ENCODE measurements at regions not wholly inside any gene's neighbourhood (a gene's known extent, or its start where the extent isn't known, plus 50 kb on each side); places are given as distances from the start of the nearest gene placed in this dataset.

DNA sequence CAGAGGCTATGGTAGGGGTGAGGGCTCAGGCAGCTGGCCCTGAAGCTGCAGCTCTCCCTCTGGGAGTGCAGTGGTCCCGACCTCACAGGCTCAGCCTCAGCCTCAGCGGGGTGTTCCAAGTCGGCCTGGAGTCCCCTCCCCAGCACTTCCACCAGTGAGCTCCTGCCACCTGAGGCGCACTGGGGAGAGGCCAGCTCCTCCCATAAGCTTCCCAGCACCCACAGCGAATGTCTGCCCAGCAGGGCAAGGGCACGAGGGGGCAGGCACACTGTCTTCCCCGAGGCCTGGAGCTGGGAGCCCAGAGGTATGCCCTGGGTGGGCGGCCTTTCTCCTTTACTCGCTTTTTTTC, 53.2 kb upstream of the SLCO4A1 start:
- no peaks in the 10 kb centered on the region for H3K4me1 Mint-ChIP-seq (ENCODE audit: low read depth)
- peaks cover 16% of the 10 kb centered on the region for H3K27me3 Mint-ChIP-seq
- H3K36me3 Mint-ChIP-seq (ENCODE audit: low read depth) = no peaks in the 10 kb centered on the region
- no peak overlapping the region for H3K27ac Mint-ChIP-seq
- H3K9me3 Mint-ChIP-seq = no peaks in the 10 kb centered on the region
- H3K4me3 Mint-ChIP-seq = no peak overlapping the region

- Mint-ChIP-seq H3K4me3 (no peak overlapping the region), H3K27me3 (peaks cover 14% of the 10 kb centered on the region)
Observed at GRCh38 chr20:62589720-62590119, 52.6 kb upstream of the SLCO4A1 start.

DNA sequence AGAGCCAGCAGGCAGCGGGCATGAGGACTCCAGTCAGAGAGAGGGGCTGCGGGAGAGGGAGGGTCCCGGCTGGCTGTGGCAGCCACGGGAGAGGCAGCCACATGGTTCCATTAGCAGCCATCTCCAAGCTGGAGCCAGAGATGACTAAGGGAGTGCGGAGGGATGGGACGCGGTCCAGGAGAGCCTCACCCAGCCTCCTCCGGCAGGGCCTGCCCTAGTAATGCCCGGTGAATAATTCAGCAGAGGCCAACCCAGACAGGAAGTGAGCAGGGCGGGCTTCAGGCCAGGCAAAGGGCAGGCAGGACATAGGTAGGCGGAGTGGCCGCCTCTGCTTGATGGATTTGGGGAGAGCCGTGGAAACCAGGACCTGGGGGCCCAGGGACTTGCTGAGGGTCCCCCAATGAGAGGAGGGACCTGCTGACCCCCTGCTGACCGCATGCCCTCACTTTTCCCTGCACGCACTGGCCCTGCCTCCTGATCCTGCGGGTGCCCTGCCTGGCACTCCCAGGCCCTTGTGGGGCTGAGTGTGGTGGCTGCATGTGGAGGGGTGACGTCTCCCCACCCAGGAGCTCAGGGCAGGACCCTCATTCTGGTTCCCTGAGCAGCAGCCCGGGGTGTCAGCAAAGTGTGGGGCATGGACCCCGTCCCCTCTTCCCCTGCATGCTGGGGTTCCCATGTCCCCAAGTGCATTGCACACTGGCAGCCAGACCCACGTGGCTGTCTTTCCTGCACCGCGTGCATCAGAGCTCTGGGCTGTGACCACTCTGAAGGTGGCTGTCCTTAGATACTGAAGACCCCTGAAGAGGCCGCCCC, 51.8 kb upstream of the SLCO4A1 start:
- Mint-ChIP-seq H3K4me3 (no peak overlapping the region), H3K27me3 (peaks cover 16% of the 10 kb centered on the region), H3K4me1 (ENCODE audit: low read depth) (peaks cover 2% of the 10 kb centered on the region), H3K36me3 (ENCODE audit: low read depth) (no peaks in the 10 kb centered on the region), H3K9me3 (no peaks in the 10 kb centered on the region), H3K27ac (no peak overlapping the region)

More at GRCh38 chr20:62589720-62590119, 52.6 kb upstream of the SLCO4A1 start:
- Mint-ChIP-seq H3K4me1 (ENCODE audit: low read depth) (no peaks in the 10 kb centered on the region), H3K36me3 (ENCODE audit: low read depth) (no peaks in the 10 kb centered on the region), H3K9me3 (no peaks in the 10 kb centered on the region), H3K27ac (no peak overlapping the region)

- peaks cover 17% of the 10 kb centered on the region for H3K27me3 Mint-ChIP-seq
- no peaks in the 10 kb centered on the region for H3K36me3 Mint-ChIP-seq (ENCODE audit: low read depth)
- H3K4me1 Mint-ChIP-seq (ENCODE audit: low read depth) = peaks cover 5% of the 10 kb centered on the region
- H3K9me3 Mint-ChIP-seq = no peaks in the 10 kb centered on the region
- H3K4me3 Mint-ChIP-seq = no peak overlapping the region
- no peak overlapping the region for H3K27ac Mint-ChIP-seq
Observed at GRCh38 chr20:62591122-62591468, 51.2 kb upstream of the SLCO4A1 start.

DNA sequence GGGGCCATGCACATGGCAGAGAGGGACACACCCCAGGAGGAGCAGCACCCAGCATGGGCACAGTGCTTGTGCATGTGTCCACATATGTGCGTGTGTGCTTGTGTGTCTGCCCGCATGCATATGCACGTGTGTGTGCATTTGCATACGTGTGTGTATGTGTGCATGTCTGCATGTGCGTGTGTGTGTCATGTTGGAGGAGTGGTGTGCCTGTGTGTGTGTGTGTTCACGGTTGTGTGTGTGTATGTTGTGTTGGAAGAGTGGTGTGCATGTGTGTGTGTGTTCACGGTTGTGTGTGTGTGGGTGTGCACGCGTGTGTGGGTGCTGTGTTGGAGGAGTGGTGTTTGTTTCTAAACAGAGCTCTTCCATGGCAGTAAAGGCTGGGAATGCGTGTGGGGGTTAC, 50.7 kb upstream of the SLCO4A1 start:
- H3K9me3 Mint-ChIP-seq = no peaks in the 10 kb centered on the region
- H3K27ac Mint-ChIP-seq = no peak overlapping the region
- peaks cover 18% of the 10 kb centered on the region for H3K27me3 Mint-ChIP-seq
- H3K4me3 Mint-ChIP-seq = no peak overlapping the region
- H3K36me3 Mint-ChIP-seq (ENCODE audit: low read depth) = no peaks in the 10 kb centered on the region
- peaks cover 5% of the 10 kb centered on the region for H3K4me1 Mint-ChIP-seq (ENCODE audit: low read depth)
